GM18511 (cell line): ENCODE measurements at regions not wholly inside any gene's neighbourhood (a gene's known extent, or its start where the extent isn't known, plus 50 kb on each side); places are given as distances from the start of the nearest gene placed in this dataset.

ENCODE experiments used
- ATAC-seq: cut with Tn5 transposase; IDR thresholded peaks from one replicate; pipeline ENCODE4 v1.9.1; 2021; ENCODE audit warnings: mild to moderate bottlenecking, moderate library complexity; ENCODE audit not compliant: unreplicated experiment

GRCh38 chr2:217081799-217082198 lies 221.9 kb upstream of the TNP1 start:
- no peak for ATAC-seq

- ATAC-seq, result no peak
Observed at GRCh38 chr2:217079165-217079564, 219.3 kb upstream of the TNP1 start.

GRCh38 chr2:217077831-217078407 lies 218.1 kb upstream of the TNP1 start:
- peak; percentile 65 for ATAC-seq

- ATAC-seq, result no peak
Observed at GRCh38 chr2:217076657-217077232, 216.9 kb upstream of the TNP1 start.

GRCh38 chr2:217076058-217076435 lies 216.2 kb upstream of the TNP1 start:
- ATAC-seq, result no peak

- no peak for ATAC-seq
Observed at GRCh38 chr2:217075268-217076057, 215.6 kb upstream of the TNP1 start.

- no peak for ATAC-seq
Observed at GRCh38 chr2:217074576-217075255, 214.9 kb upstream of the TNP1 start.

GRCh38 chr2:217071416-217071815 lies 211.6 kb upstream of the TNP1 start:
- ATAC-seq, result no peak

GRCh38 chr2:217070611-217071010 lies 210.7 kb upstream of the TNP1 start:
- no peak for ATAC-seq

GRCh38 chr2:217070043-217070430 lies 210.2 kb upstream of the TNP1 start:
- no peak for ATAC-seq

- no peak for ATAC-seq
Observed at GRCh38 chr2:217069263-217070042, 209.6 kb upstream of the TNP1 start.

- no peak for ATAC-seq
Observed at GRCh38 chr2:217068677-217069250, 208.9 kb upstream of the TNP1 start.

- no peak for ATAC-seq
Observed at GRCh38 chr2:217067787-217068186, 207.9 kb upstream of the TNP1 start.

- ATAC-seq, result no peak
Observed at GRCh38 chr2:217066510-217067270, 206.8 kb upstream of the TNP1 start.

GRCh38 chr2:217065695-217066405 lies 206.0 kb upstream of the TNP1 start:
- ATAC-seq, result no peak

- ATAC-seq, result no peak
Observed at GRCh38 chr2:217065012-217065290, 205.1 kb upstream of the TNP1 start.

GRCh38 chr2:217064234-217065011 lies 204.6 kb upstream of the TNP1 start:
- no peak for ATAC-seq

GRCh38 chr2:217063238-217063755 lies 203.4 kb upstream of the TNP1 start:
- no peak for ATAC-seq

- ATAC-seq, result no peak
Observed at GRCh38 chr2:217062768-217063167, 202.9 kb upstream of the TNP1 start.
